Body of pancreas (tissue), 4 donors: ENCODE measurements at regions not wholly inside any gene's neighbourhood (a gene's known extent, or its start where the extent isn't known, plus 50 kb on each side); places are given as distances from the start of the nearest gene placed in this dataset.

ENCODE experiments used
- POLR2A ChIP-seq, 3 donors: fragments of 450-650 bp; IDR thresholded peaks; one replicate each; pipeline ENCODE4 v1.6.1; 2016; ENCODE audit warnings: antibody characterized with exemption in 3 of 3, mild to moderate bottlenecking in 2 of 3
- TF ChIP-seq, protein P1 (sequence below), 7 experiments: fragments of 450-650 bp in 4 of 7; fragments of 200-600 bp in 3 of 7; sonication (generic) in 3 of 7; IDR thresholded peaks; one replicate each; pipeline ENCODE4 v1.5.1; 2016 to 2019; ENCODE audit warnings: antibody characterized with exemption in 7 of 7

DNA sequence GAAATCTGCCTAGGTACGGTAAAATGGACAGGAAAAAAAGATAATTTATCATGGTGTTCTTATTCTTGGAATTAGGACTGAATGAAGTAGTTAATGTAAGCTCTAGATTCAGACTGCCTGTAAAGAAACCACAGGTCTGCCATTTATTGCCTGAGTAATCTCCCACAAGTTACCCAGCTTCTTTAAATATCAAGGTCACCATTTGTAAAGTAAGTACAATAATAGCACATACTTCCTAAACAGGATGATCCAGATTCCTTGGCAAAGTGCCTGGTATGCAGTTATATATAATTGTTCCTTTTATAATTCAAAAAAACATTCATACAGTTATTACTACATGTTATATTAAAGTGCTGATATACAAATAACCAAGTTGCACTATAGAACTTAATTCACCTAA lies 368.6 kb downstream of the HNRNPD start:
- no peak for TF ChIP-seq POLR2A (IDR thresholded peaks at IDR 0.05)
- TF ChIP-seq, protein P1, sequence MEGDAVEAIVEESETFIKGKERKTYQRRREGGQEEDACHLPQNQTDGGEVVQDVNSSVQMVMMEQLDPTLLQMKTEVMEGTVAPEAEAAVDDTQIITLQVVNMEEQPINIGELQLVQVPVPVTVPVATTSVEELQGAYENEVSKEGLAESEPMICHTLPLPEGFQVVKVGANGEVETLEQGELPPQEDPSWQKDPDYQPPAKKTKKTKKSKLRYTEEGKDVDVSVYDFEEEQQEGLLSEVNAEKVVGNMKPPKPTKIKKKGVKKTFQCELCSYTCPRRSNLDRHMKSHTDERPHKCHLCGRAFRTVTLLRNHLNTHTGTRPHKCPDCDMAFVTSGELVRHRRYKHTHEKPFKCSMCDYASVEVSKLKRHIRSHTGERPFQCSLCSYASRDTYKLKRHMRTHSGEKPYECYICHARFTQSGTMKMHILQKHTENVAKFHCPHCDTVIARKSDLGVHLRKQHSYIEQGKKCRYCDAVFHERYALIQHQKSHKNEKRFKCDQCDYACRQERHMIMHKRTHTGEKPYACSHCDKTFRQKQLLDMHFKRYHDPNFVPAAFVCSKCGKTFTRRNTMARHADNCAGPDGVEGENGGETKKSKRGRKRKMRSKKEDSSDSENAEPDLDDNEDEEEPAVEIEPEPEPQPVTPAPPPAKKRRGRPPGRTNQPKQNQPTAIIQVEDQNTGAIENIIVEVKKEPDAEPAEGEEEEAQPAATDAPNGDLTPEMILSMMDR (IDR thresholded peaks at IDR 0.05): no peak
